GM18520 (cell line): ENCODE measurements at regions not wholly inside any gene's neighbourhood (a gene's known extent, or its start where the extent isn't known, plus 50 kb on each side); places are given as distances from the start of the nearest gene placed in this dataset.

Source experiments
- ATAC-seq: cut with Tn5 transposase; IDR thresholded peaks from one replicate; pipeline ENCODE4 v1.9.1; 2021; ENCODE audit not compliant: unreplicated experiment

DNA sequence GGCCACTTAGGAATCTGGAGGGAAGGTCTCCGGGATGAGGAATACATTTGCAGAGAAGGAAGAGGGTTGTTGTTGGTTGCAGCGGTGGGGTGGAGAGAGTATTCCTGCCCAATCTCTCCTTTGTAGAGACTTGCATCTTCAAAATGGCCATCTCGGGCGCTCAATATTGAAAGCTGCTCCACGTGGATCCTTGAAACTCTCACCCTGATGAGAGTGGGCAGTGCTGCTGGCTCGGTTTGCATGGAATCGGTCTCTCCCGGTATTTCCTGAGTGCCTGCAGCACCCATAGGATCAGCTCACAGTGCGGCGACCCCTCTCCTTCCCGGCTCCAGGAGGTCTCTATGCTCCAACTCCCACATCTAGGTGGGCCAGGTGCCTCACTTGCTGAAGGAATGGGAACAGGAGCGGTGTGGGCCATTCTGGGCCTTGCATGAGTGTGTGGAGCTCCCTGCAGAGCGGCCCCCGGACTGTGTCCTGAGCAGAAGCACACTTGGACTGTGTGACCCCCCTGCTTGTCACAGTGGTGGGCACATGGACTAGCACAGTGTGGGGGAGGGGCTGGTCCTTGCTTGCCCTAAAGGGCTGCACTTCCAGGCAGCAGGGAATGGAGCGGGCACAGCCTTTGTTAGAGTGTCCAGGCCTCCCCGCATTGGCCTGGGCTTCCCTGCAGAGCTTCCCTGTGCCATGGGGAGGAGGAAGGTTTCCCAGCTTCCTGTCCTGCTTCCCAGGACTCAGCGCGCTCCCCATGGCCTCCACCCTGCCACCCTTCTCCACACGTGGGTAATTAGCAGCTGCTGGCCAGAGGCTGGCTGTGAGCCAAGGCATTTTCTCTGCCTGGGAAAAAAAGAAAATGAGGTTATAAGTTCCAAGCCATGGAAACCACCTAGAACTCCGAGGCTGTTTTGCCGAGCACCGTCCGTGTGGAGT is 139.3 kb downstream of the IRF8 start:
- ATAC-seq, result no peak

DNA sequence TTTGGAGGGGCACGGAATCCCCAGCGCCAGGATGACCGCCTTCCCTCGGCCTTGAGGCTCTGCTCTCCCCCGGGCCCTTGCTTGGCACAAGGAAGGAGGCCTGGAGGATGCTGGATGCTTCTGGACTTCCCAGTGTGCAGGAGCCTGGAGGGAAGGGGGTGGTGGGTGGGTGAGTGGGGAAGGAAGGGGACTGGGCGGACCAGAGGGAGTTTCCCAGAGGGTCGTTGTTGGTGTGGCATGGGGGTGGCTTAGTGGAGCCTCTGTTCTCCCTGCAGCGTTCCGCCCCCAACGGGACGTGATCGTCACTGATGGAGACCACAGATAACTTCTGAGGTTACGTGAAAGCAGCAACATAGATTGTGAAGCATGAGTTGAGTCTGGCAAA is 140.0 kb downstream of the IRF8 start:
- ATAC-seq, result no peak

DNA sequence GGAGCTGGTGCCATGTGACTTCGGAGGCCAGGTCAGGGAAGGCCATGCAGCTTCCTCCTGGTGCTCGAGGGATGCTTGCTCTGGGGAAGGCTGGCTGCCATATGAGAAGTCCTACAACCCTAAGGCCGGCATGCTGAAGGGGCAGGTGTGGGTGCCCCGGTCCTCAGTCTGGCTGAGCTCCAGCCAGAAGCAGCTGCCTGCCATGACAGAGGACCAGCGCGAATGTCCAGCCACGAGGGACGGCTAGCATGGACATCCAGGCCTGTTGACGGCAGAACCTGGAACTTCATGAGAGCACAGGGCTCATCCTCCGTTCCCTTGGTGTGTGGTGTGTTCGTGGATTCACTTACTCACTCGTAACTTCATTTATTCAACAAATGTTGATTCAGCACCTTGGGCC is 140.6 kb downstream of the IRF8 start:
- no peak for ATAC-seq

DNA sequence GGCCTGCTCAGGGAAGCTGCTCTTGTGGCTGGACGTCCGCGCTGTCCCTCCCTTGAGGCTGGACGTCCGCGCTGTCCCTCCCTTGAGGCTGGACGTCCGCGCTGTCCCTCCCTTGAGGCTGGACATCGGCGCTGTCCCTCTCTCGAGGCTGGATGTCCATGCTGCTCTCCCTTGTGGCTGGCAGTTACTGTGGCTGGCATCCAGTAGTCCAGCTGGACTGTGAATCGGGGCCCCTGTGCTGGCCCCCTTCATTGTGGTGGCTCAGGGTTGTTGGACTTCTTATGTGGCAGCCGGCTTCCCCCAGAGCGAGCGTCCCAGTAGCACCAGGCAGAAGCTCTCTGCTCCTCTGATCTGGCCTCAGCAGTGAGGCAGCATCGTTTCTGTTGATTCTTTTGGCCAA is 141.5 kb downstream of the IRF8 start:
- no peak for ATAC-seq

DNA sequence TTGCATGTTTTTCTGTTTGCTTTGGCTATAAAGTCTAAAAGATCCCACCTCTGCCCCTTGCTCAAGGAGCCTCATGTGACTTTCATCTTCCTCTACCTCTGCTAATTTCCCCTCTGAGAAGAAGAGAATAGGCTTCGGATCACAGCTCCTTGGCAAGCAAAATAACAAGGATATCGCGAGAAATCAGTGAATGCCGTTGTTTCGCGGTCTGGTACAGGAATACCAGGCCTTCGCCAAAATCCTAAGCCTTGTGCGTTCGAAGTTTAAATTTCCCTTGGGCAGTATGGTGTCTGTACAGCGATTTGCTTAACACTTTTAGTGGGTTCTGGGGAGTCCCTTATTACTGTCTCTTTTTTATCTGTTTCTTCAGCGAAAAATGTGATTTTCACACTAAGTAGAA is 142.3 kb downstream of the IRF8 start:
- ATAC-seq, result no peak

DNA sequence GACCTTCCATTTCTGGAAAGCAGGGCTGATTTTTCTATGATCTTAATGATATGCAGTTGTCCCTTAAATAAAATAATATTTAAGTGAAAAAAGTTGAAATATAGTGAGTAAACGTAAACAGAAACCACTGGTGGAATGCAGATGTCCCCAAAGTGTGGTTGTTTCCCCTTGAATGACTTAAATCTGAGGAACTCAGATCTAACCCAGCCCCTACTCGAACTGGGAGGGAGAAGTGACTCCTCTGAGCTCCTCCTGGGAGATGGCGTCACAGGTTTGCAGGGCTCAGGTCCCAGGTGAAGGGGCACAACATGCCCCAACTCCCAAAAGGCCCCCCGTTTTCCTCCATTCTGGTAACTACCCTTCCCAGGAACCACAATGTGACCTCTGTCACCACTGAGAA is 142.8 kb downstream of the IRF8 start:
- no peak for ATAC-seq

DNA sequence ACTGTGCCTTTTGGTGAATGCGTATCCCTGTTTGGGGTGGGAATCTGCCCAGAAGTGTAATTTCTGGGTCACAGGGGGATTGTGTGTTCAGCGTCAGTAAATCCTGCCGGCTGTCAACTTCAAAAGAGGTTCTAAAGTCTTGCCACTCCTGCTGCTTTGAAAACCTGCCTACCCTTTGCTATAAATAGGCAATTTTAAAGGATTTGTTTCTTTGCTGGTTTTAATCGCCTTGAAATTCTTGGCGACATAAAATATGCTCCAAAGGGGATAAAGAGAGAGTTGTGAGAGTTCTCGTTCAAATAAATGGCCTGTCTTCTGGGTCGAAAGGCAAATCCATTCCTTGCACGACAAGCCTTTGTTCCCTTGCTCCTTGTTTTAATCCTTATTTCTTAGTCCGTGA is 143.4 kb downstream of the IRF8 start:
- ATAC-seq, result no peak

DNA sequence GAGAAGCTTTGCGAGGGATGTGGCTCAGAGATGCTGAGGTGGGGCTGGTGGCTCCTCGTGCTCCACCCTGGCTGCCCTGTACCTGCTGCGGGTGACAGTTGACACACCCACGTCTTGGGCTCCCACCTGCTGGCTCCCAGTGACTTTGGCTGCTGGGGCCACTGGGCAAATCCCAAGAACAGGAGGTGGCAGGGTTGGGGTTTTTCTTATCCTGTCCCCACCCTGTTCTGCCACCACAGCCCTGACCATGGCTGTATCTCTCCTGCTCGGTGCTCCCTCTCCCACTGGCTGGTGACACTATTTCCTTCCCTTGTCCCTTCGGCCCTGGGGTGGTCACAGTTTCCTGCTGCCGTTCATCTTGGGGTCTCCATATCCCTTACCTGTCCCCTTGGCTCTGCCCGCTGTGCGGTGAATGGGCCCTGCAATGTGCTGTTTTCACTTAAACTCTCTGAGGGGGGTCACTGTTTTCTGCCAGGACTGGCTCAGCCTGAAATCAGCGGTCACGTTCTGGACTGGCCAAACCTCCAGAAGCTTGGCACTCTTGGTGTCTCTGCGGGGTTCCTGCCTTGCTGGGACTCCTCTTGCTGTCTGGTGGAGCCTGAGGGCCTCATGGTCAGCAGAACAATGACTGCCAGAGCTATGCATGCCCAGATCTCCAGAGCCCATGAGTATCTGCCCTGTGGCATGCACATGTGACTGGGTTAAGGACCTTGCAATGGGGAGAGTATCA is 144.2 kb downstream of the IRF8 start:
- no peak for ATAC-seq

DNA sequence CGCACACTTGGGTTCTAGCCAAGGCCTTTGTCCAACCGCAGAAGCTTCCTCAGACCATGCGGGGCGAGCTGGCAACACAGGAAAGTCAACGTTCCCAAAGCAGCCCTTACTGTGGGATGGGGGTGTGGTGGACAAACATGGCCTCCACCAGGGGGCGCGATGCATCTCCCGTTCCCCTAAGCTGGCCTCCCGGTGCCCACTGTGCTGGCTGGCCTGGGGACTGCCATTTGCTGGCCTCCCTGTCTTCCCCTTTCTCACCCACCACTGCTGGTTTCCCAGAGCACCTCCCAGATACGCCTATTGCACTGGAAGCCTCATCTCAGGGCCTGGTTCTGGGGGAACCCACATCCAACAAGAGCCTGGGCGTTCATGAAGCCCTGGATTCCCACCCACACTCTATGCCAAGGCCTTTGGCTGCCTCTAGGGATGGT is 145.3 kb downstream of the IRF8 start:
- no peak for ATAC-seq

DNA sequence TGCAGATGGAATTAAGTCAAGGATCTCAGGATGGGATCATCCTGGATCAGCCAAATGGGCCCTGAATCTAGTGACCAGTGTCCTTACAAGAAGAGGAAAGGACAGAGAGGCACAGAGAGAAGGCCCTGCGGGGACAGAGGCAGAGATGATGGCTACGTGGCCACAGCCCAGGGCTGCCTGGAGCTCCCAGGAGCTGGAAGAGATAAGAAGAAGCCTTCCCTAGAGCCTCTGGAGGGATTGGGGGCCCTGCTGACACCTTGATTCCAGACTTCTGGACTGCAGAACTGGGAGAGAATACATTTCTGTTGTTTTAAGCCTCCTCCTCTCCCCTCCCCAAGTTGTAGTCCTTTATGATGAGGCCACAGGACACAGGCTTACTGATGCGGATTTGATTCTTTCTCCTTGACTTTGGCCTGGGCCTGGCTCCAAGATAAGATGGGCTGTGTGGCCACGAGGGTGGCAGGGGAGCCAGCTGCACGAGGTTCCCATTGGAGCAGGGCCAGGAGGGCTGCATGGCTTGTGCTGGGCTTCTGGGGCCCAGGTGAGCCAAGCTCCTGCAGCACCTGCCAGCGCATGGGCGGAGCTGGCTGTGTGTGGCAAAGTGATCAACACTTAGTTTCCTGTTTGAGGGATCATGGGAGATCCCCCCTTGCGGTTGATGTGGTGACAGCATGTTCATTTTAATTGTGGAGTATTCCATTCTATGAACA is 146.1 kb downstream of the IRF8 start:
- no peak for ATAC-seq

DNA sequence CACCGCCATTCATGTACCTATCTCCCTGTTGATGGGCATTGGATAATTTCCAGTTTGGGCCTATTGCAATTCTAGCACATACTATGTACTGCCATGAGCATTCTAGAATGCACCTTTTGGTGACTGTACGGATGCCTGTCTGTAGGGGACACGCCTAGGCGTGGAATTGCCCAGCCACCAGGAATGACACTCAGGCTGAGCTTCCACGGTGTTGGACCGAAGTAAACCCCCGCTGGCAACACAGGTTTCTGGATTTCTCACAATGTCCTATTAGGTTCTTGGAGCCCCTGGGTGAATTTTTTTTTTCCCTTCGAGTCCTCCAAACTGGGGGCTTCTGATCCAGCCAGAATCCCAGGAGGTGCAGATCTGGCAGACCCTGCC is 146.6 kb downstream of the IRF8 start:
- ATAC-seq, result no peak

DNA sequence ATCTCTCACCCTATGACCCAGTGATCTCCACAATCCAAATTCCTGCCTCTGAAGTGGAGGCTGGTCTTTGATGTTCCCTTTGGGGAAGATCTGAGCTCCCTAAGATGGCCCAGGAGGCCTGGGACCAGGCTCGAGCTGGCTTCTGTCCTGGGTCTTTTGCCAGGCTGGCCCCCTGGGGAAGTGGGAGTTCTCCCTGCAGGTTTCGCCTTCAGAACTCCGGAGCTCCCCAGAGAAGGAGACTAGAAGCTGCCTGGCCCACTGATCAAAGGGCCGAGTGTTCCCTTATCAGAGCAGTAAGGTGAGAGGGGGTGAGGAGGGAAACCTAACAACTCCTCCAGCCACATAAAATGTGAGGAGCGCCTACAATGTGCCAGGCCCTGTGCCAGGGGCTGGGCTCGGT is 147.1 kb downstream of the IRF8 start:
- no peak for ATAC-seq

DNA sequence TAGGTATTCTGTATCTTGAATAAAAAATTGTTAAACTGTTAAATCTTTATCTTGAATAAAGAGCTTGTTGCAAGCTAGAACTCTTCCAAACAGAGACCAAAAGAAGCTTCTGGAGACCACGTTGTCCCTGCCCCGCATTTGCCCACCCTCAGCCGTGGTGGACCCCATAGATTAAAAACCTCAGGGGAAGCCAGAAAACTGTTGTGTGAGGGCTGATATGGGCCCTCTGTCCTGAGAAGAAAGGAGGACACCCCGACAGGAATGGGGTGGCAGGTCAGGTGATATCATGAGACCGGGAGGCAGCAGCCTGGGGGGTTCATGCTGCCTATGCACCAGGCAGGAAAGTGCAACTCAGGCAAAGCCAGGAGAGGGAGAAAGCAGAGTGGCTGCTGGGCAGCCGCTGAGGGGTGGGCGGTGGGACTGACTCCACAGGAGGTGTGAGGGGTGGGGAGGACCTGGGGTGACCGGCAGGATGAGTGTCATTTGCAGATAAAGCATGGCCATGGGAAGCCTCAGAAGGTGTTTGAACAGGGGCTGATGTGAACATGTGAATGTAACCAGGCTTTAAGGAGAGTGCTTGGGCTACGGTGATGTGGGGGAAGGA is 147.8 kb downstream of the IRF8 start:
- ATAC-seq, result no peak

DNA sequence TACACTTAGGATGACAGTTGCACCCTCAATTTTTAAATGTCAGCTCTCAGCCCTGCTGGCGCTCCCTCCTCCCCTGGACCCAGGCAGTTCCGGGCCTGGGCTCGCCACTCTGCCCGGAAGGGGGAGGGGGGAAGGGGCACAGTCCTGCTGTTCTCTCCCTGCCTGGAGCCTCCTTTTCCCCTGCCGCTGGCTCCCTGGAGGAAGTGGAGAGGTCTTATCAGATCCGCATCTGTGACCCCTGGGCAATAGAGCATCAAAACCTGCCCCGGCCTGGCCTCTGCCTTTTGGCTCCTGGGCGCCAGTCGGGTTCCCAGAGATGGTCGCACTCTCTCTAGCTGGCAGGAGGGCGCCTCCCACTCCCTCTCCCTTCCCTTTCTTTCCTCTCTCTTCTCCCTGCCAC is 149.3 kb downstream of the IRF8 start:
- ATAC-seq, result no peak

DNA sequence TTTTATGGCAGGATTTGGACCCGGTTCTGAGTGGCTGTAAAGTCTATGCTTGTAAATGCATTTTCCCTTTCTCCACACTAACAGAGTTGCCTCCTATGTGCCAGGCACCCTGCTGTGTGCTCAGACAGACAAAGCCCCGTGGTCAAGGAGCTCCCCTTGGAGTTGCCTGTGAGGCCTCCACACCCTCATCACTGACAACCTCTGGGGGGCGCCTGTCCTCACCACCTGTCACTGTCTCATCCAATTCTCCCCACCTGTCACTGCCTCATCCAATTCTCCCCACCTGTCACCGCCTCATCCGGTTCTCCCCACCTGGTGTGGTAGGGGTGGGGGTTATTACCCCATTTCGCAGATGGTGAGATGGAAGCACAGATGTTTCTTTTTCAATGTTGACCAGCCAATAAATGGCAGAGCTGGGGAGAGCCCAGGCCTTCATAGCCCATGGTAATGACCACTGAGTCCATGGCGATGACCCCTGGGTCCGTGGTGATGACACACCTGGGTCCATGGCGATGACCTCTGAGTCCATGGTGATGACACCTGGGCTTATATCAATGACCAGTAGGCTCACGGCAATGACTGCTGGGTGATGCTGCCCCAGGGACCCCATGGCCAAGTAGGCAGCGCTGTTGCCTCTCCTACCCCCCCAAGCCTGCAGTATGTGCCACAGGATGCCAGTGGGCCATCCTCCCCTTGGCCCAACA is 150.1 kb downstream of the IRF8 start:
- ATAC-seq, result no peak

DNA sequence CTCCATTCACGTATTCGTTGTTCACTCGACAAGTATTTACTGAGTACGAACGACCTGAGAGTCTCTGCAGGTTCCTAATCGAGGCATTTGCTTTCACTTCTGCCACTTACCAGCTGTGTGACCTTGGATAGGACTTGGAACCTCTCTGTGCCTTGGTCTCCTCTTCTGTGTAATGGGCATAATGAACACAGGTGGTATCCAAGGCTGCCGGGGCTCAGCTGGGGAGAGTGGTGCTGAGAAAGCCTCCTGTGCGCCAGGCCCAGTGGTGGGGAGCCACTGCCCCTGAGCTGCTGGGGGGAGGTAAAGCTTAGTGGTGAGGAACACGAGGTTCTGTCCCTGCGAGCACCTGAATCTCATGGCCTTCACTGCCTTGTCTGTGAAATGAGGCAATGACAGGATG is 150.7 kb downstream of the IRF8 start:
- no peak for ATAC-seq

DNA sequence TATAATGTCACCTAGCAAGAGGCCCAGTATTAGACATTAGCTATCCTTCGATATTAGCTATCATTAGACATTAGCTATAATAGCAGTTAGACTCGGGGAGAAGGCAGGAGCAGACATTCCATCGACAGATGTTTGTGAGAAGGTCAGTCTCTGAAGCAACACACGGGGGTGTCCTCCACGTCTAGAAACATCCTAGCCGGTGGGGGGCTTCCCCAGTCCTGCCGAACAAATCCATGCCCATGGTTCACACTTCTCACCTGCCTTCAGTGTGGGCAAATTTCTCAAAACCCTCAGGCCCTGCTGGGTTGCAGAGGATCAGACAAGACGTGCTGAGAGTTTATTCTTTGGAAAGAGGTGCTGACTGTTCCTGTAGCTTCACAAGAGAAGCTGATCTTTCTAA is 151.1 kb downstream of the IRF8 start:
- no peak for ATAC-seq

DNA sequence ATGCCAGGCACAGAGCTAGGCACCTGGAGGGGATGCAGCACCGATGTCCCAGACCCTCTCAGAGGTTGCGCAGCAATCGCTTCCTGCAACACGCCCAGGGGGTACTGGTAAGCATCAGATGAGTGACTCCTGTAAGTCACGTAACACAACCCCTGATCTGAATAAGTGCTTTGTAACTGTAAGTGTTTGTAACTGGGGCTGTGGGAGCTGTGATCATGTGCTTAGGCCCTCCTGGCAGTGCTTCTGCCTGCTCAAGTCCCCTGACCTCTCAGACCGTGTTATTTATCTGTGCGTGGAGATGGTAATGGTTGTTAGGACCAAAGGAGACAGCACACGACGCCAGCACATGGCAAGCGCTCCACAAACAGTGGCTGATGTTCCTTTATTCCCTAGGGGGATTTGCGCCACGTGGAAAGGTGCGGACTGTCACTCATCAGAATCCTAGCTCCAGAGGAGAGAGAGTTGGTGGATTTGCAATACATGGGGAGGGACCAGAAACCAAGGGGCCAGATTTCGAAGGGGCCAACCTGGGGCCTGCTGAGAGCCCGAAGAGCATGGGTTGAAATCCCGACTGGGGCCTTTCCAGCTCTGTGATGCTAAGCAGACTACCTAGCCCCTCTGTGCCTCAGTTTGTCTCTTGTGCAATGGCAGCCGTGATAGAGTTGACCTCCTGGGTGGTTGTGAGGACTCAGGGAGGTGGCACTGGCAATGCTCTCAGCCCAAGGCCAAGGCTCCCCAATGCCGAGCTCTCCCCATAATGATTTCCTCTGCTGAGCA is 151.8 kb downstream of the IRF8 start:
- ATAC-seq, result no peak

DNA sequence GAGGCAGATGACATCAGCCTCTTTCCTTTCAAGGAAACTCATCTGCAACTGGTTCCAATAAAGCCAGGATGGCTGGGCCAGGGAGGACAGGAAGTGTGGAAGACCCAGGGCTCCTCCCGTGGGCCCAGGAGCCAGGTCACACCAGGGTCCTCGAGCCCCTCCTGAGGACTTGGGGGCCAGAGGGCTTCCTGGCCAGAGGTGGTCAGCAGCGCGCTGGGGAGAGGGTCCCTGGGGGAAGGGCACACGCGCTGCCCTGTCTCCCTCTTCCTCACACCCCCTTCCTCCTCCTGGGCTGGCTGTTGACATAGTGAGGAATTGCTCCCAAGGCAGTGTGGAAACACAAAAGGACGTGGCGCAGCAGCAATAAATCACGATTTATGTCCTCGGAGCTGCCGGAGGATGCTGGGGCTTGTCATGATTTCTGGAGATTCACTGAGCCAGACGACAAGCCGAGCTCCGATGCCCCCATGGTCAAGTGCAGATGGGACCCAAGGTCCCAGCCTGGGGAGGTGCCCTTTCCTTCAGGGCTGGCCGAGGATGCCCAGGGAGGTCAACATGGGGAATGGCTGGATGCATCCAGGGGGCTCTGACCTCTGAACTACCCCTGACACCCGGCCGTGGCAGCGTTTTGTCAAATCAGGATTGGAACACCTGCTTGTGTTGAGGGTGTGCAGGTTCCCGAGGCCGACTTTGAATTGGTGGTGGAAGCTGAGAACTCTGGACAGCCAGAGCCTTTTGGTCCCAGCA is 152.6 kb downstream of the IRF8 start:
- no peak for ATAC-seq
